ENCODE measurements at regions not wholly inside any gene's neighbourhood (a gene's known extent, or its start where the extent isn't known, plus 50 kb on each side); places are given as distances from the start of the nearest gene placed in this dataset.
A peak's percentile ranks its signal among the peaks of the same experiment; 100 is the strongest.

DNA sequence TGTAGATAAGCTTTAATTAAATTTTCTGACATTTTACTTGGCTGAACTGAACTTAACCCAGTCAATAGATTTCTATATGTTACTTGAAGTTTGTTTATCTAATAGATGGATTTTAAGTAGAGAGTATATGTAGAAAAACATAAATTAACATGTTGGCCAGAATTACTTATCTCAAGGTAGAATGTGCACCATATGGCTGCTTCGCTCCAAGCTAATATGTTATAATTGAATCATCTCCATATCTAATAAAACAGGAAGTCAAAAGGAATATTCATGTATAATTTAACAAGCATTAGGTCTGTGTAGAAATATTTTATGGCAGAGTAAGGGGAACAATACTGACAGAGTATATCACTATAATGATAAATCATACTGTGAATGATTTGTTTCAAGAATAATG lies 650.7 kb upstream of the ALCAM start:
- no peak for DNase-seq

DNA sequence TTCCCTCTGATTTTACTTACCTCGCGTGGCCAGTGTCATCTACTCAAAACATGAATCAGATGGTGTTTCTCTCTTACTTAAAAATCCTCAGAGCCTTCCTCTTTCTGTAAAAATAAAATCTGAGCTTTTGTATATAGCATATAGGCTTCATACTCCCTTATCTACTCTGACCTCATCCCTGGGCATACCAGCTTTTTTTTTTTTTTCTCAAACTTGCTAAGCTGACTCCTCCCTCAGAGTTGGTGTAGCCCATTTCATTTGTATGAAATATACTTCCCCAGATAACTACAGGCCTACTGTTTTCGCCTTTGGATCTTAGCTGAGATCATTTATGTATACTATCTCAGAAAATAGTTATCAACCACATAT lies 648.9 kb upstream of the ALCAM start:
- no peak for DNase-seq

DNA sequence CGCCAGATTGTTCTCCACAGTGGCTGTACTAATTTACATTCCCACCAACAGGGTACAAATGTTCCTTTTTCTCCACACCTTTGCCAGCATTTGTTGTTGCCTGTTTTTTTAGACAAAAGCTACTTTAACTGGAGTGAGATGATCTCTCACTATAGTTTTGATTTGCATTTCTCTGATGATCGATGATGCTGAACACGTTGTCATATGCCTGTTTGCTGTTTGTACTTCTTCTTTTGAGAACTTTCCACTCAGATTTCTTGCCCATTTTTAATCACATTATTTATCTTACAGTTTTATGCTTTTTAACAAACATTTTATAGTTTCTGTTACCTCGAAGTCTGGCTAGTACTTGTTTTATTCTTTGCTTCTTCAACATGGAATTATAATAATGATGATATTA lies 643.7 kb upstream of the ALCAM start:
- DNase-seq = no peak

DNA sequence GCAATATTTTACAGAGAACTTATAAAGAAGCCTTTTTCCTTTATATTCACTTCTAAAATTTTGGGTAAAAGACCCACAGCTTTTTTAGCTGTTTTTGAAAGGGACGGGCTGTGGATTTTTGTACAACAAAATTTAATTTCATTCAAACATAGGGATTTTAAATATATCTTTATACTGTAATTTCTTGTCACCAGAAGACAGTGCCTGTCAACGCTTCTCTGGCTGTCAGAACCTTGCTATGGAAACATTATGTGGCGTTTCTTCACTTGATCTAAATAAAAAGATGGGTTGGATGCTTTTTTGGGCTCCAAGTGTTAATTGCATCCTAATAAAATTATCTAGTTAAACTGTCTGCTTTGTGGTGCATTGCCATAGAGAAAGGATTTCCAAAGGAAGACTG lies 635.6 kb upstream of the ALCAM start:
- DNase-seq = no peak

DNA sequence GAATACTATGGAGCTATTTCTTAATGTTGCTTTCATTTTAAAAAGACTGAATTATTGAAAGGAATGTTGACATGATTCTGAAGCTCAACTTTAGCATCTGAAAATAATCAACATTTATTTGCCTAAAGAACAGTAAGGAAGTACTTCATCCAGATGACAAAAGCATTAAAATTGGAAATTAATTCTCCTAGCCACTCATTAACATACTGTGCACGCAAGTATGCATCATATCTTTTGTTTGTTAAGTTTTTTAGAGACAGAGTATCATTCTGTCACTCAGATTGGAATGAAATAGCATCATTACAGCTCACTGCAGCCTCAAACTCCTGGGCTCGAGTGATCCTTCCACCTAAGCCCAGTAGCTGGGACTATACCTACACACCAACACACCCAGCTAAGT lies 632.1 kb upstream of the ALCAM start:
- DNase-seq = no peak

DNA sequence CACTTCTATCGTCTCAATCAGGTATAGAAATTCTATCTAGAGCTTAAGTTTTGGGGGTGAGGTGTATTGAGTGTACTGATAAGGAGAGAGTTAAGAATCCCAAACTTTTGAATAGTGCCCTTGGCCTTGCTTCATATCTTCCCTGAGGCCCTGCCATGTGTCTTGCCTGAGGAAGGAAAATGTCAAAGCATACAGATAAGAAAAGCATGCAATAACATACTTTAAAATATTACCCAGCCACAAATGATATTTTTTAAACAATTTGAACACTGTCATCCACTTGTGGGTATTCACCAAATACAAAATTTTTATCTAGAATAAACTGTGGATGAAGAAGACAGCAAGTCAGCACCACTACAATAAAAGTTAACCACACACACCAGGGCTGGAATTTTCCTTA lies 631.0 kb upstream of the ALCAM start:
- no peak for DNase-seq

DNA sequence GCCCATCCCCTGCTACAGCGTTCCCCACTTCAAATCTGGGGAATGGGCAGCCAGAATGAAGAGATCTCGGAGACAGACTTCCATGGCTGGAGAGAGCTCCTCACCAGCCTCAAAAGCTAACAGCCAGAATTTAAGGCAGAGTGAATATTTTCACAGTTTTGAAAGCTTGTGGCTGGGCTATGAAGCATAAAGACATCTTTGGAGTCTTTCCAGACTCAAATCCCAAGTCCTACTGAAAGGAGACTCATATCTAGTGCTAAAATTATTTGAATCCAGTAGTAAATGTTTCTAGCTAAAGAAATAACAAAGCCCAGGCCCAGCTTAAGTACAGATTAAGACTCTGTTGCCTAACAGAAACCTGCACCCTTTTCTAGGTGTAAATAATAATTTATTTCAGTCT lies 628.4 kb upstream of the ALCAM start:
- DNase-seq = no peak

DNA sequence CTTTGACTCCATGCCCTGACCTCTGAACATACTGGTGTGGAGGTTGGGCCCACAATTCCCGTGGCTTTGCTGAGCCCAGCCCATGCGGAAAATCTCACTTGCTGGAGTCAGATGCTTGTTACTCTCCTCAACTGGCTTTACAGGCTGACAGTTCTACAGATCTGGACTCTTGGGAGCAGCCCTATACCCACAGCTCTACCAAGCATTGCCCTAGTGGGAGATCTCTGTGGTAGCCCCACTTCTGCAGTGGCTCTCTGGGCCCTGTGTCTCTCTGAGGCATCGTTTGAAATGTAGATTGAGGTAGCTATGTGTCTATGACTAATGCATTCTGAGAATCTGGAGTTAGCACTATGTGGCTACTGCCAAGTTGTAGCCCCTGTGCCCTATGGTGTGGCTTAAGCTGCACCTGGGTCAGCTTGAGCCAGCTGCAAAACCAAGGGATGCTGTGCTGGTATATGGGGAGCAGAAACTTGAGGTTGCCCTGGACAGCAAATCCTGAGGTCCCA lies 625.8 kb upstream of the ALCAM start:
- no peak for DNase-seq

DNA sequence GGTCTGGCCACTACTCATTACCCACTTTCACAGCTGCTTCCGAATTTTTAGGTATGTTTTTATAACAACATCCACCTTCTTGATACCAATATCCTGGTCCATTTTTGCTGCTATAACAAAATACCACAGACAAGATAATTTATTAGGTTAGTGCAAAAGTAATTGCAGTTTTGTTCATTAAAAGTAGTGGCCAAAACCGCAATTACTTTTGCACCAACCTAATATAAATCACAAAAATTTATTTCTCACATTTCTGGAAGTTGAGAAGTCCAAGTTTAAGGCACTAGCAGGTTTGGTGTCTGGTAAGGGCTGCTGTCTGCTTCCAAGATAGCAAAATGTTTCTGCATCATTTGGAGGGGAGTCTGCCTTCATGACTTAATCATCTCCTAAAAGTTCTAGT lies 624.7 kb upstream of the ALCAM start:
- no peak for DNase-seq

DNA sequence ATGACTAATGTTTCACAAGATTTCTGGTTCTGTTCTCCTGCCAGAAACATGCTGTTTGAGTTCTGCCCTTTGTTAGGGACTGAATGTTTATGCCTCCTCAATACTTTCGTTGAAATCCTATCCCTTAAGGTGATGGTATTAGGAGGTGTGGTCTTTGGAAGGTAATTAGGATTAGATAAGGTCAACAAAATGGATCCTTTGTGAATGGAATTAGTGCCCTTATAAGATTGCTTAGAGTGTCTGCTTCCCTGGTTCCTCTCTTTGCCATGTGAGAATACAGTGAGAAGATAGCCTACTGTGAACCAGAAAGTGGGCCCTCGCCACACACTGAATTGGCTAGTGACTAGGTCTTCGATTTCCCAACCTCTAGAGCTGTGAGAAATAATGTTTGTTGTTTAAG lies 621.4 kb upstream of the ALCAM start:
- no peak for DNase-seq

GRCh38 chr3:104746056-104746455 lies 620.7 kb upstream of the ALCAM start:
- DNase-seq = no peak

DNA sequence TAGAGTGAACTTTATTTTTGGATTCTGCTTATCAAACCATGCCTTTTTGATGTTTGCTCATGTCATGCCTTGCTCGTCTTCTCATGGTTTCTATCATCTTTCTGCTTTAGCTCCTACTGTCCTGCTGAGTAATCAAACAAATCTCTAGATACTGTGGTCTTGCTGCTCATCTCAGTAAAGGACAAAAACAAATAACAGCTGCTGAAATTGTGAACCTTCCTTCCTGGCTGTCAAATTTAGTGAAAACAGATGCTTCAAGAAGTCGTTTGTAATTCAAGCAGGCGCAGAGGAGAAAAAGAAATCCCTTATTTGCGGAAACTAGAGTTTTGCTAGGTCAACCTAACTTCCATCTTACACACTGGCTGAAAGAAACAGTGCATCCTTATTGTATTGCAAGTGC lies 616.1 kb upstream of the ALCAM start:
- no peak for DNase-seq

- no peak for DNase-seq
Measured at GRCh38 chr3:104755791-104756190, 610.9 kb upstream of the ALCAM start.

- DNase-seq = no peak
Measured at GRCh38 chr3:104763007-104763406, 603.7 kb upstream of the ALCAM start.

GRCh38 chr3:104764496-104764895 lies 602.2 kb upstream of the ALCAM start:
- DNase-seq = no peak

DNA sequence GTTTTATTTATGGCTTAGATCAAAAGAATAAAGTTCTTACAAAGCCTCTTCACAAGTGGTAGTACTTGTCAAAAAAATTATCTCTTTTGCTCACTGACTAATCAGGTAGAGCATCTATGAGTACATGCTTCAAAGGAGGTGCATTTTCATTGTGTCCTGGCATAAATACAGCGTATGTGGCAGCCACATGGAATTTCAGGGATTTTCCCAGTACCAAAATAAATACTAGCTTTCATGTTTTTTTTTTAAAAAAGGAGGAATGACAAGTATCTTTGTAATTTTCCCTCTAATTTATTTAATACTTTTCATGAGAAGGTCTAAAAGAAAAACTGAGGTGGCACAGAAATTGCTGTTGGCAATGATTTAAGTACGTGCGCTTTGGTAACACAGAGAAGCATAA lies 597.8 kb upstream of the ALCAM start:
- no peak for DNase-seq

- no peak for DNase-seq
Measured at GRCh38 chr3:104779324-104779723, 587.4 kb upstream of the ALCAM start.

DNA sequence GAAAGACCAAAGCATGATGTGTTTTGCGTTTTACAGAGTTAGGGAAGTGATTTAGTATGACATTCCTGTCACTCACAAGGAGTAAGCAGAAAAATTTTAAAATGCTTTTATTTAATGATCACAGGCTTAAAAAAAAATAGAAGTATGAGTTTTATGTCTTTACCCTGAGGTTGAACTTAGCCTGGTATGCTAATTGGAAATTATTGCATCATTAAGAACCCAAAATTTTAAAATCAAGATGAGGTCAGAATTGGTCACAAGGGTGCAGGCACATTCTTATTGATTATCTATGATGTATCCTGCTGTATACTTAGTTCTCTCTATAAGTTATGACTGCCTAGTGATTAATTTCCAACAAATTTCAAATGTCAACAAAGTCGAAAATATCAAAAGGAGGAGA lies 585.6 kb upstream of the ALCAM start:
- no peak for DNase-seq

DNA sequence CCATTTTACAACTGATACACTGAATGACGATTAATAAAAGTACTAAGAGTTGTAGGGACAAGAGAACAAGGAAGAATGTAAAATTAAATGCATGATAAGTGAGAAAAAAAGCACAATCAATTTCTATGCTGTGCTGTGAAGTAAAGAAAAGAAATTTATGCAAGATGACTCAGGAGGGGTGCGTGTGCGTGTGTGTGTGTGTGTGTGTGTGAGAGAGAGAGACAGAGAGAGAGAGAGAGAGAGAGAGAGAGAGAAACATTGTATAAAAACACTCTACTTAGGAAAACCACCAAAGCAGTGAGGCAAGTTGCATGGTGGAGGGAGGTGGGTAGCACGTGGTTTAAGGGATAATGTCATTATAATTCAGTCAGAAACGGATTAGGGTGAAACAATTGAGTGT lies 580.8 kb upstream of the ALCAM start:
- DNase-seq = no peak

DNA sequence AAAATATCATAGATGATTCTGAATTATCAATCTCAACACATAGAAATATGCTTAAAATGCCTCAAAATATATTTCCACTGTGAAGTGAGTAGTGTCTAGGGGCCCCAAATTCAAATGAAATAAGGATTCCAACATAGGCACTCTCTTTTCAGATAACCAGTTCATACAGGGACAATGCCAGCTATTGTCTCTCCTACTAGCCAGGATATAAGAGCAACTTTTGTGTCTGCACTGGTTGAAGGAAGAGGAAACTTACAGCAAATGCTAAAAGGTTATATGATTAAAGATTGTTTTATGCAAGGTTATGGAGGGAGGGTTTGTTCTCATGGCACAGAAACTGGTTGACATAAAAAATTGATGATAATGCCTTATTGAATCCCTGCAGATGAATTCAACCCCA lies 579.4 kb upstream of the ALCAM start:
- no peak for DNase-seq

- DNase-seq = no peak
Measured at GRCh38 chr3:104788807-104789206, 577.9 kb upstream of the ALCAM start.

- no peak for DNase-seq
Measured at GRCh38 chr3:104791331-104791730, 575.4 kb upstream of the ALCAM start.

- no peak for DNase-seq
Measured at GRCh38 chr3:104796556-104796955, 570.2 kb upstream of the ALCAM start.

- DNase-seq = peak; percentile 99
Measured at GRCh38 chr3:104805042-104805441, 561.7 kb upstream of the ALCAM start.

- DNase-seq = no peak
Measured at GRCh38 chr3:104805508-104805907, 561.2 kb upstream of the ALCAM start.

GRCh38 chr3:104810896-104811295 lies 555.8 kb upstream of the ALCAM start:
- peak; percentile 75 for DNase-seq

All from NCI-H2081 treated with DMSO at 0.1 percent for 48 hours (cell line).